ENCODE measurements at regions not wholly inside any gene's neighbourhood (a gene's known extent, or its start where the extent isn't known, plus 50 kb on each side); places are given as distances from the start of the nearest gene placed in this dataset.

GRCh38 chr3:159804726-159805410 lies 183.8 kb upstream of the IL12A start:
- TF ChIP-seq POLR2A (IDR thresholded peaks at IDR 0.05; ENCODE audit: low read length), result no peak
- TF ChIP-seq GATA1 (IDR thresholded peaks at IDR 0.05; ENCODE audit: low read depth, low read length), result no peak

Measured in erythroblast (primary cell).